HFF-Myc (cell line): ENCODE measurements at regions not wholly inside any gene's neighbourhood (a gene's known extent, or its start where the extent isn't known, plus 50 kb on each side); places are given as distances from the start of the nearest gene placed in this dataset.

ENCODE experiments used
- DNase-seq: peaks from one replicate; pipeline ENCODE4 v3.0.0-alpha.2; 2011; ENCODE audit warnings: low read depth; ENCODE audit errors: extremely low read depth
- H3K4me3 ChIP-seq: replicated peaks from 2 replicates; pipeline ENCODE4 v1.5.1; 2011; ENCODE audit warnings: low read depth, mild to moderate bottlenecking, control low read depth, low read length
- TF ChIP-seq, protein P1 (sequence below): IDR thresholded peaks from 2 replicates; pipeline ENCODE4 v1.5.1; 2012; ENCODE audit warnings: mild to moderate bottlenecking, low read depth, low read length, control low read depth; ENCODE audit errors: missing control alignments

DNA sequence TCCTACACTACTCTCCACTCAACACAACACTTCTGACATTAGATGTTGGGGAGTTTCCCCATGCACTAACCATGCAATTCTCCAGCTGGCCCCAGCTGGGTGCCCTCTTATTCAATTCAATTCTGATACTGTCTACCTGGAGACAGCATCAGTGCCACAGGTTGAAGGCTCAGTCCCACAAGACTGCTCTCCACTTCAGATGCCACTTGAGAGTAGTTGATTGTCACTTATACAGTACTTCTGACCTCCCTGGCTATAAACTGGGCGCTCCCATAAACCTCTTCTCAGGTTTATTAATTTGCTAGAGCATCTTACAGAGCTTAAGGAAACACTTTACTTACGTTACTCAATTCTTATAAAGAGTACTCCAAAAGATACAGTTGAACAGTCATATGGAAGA, 442.3 kb downstream of the LRRIQ3 start:
- TF ChIP-seq, protein P1, sequence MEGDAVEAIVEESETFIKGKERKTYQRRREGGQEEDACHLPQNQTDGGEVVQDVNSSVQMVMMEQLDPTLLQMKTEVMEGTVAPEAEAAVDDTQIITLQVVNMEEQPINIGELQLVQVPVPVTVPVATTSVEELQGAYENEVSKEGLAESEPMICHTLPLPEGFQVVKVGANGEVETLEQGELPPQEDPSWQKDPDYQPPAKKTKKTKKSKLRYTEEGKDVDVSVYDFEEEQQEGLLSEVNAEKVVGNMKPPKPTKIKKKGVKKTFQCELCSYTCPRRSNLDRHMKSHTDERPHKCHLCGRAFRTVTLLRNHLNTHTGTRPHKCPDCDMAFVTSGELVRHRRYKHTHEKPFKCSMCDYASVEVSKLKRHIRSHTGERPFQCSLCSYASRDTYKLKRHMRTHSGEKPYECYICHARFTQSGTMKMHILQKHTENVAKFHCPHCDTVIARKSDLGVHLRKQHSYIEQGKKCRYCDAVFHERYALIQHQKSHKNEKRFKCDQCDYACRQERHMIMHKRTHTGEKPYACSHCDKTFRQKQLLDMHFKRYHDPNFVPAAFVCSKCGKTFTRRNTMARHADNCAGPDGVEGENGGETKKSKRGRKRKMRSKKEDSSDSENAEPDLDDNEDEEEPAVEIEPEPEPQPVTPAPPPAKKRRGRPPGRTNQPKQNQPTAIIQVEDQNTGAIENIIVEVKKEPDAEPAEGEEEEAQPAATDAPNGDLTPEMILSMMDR, result no peak
- no peak overlapping the region for H3K4me3 ChIP-seq
- DNase-seq, result no peak

GRCh38 chr1:73749996-73750395, 448.0 kb downstream of the LRRIQ3 start:
- H3K4me3 ChIP-seq, result no peak overlapping the region
- TF ChIP-seq, protein P1, result no peak
- no peak for DNase-seq

DNA sequence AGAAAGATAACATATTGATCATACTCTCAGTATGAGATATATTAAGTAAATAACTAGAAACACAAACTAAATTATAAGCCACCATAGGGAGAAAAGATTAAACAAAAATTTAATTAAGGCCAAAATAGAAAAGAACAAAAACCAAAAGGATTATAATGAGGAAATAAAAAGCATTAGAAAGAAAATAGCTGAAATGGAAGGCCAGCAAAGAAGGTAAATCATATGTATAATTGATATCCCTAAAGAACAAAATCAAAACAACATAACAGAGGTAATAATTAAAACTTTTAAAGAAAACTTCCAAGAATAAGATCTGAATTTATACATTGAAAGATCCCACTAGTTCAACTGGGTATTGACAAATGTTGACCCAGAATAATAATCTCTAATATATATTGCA, 453.0 kb downstream of the LRRIQ3 start:
- no peak for DNase-seq

GRCh38 chr1:73736125-73736524, 461.9 kb downstream of the LRRIQ3 start:
- H3K4me3 ChIP-seq, result no peak overlapping the region
- no peak for DNase-seq
- TF ChIP-seq, protein P1, result no peak

More for the DNA sequence above, 453.0 kb downstream of the LRRIQ3 start:
- no peak overlapping the region for H3K4me3 ChIP-seq
- TF ChIP-seq, protein P1, result no peak

DNA sequence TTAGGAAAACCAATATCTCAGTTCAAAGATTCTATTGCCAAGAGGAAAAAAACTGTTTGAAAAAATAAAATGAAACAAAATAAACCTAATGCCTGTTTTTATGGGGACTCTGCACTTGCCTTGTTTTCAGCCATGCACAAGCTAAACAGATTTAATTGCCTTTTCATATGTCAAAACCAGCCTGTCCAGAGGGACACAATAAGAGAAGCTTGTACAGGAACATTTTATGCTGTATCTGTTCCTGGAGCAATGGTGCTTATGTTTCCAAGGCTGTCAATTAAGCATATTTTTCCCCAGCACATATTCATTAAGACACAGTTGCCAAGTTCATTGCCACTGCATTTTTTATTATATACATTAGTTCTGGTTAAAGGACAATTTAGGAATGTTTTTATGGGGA, 470.9 kb downstream of the LRRIQ3 start:
- no peak overlapping the region for H3K4me3 ChIP-seq
- no peak for DNase-seq
- TF ChIP-seq, protein P1, result no peak

- DNase-seq, result no peak
- TF ChIP-seq, protein P1, result no peak
- H3K4me3 ChIP-seq, result no peak overlapping the region
Measured at GRCh38 chr1:73722055-73722454, 475.9 kb downstream of the LRRIQ3 start.

DNA sequence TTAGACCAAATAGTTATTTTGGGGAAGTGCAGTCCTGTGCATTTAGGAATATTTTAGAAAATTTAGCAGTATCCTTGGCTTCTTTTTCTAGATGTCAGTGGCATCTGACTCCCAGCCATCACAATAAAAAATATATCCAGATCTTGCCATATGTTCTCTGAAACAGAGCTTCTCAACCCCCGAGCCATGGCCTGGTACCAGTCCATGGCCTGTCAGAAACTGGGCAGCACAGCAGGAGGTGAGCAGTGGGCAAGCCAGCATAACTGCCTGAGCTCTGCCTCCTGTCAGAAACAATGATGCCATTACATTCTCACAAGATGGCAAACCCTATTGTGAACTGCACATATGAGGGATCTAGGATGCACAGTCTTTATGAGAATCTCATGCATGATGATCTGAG, 480.0 kb downstream of the LRRIQ3 start:
- H3K4me3 ChIP-seq, result no peak overlapping the region
- TF ChIP-seq, protein P1, result no peak
- DNase-seq, result no peak
